Left renal cortex interstitium (tissue), 4 donors: ENCODE measurements at regions not wholly inside any gene's neighbourhood (a gene's known extent, or its start where the extent isn't known, plus 50 kb on each side); places are given as distances from the start of the nearest gene placed in this dataset.
A peak's percentile ranks its signal among the peaks of the same experiment; 100 is the strongest.

Experiments
- DNase-seq, 4 donors: peaks; one replicate each; pipeline ENCODE4 v3.0.0-alpha.2; 2013; ENCODE audit warnings: low read depth in 4 of 4, low spot score in 2 of 4, missing footprints in 1 of 4

GRCh38 chr10:131442271-131442670 is 130.8 kb upstream of the TCERG1L start:
- no peak for DNase-seq

GRCh38 chr10:131444286-131444685 is 132.8 kb upstream of the TCERG1L start:
- no peak for DNase-seq

- DNase-seq: no peak
Measured at GRCh38 chr10:131444862-131445461, 133.4 kb upstream of the TCERG1L start.

- DNase-seq: no peak
Measured at GRCh38 chr10:131445623-131446022, 134.1 kb upstream of the TCERG1L start.

- no peak for DNase-seq
Measured at GRCh38 chr10:131446171-131446570, 134.7 kb upstream of the TCERG1L start.

- no peak for DNase-seq
Measured at GRCh38 chr10:131448171-131448570, 136.7 kb upstream of the TCERG1L start.

GRCh38 chr10:131448883-131449282 is 137.4 kb upstream of the TCERG1L start:
- DNase-seq: no peak

- DNase-seq: no peak
Measured at GRCh38 chr10:131450216-131450765, 138.8 kb upstream of the TCERG1L start.

- no peak for DNase-seq
Measured at GRCh38 chr10:131451407-131452015, 140.0 kb upstream of the TCERG1L start.

- DNase-seq: peak; percentile 47 to 73 (median 54)
Measured at GRCh38 chr10:131452926-131453720, 141.6 kb upstream of the TCERG1L start.

- DNase-seq: peak; percentile 82 to 92 (median 84)
Measured at GRCh38 chr10:131453721-131454634, 142.5 kb upstream of the TCERG1L start.

GRCh38 chr10:131456411-131456810 is 144.9 kb upstream of the TCERG1L start:
- no peak for DNase-seq

GRCh38 chr10:131461093-131461492 is 149.6 kb upstream of the TCERG1L start:
- DNase-seq: no peak

GRCh38 chr10:131464789-131465188 is 153.3 kb upstream of the TCERG1L start:
- no peak for DNase-seq

GRCh38 chr10:131469551-131469950 is 158.0 kb upstream of the TCERG1L start:
- DNase-seq: no peak

- no peak for DNase-seq
Measured at GRCh38 chr10:131473645-131474044, 162.1 kb upstream of the TCERG1L start.

- DNase-seq: no peak
Measured at GRCh38 chr10:131474416-131474815, 162.9 kb upstream of the TCERG1L start.

- DNase-seq: no peak
Measured at GRCh38 chr10:131475043-131475442, 163.5 kb upstream of the TCERG1L start.

GRCh38 chr10:131475803-131476202 is 164.3 kb upstream of the TCERG1L start:
- DNase-seq: no peak

GRCh38 chr10:131477457-131478121 is 166.1 kb upstream of the TCERG1L start:
- peak in 1 of 4 donors; percentile 23 for DNase-seq
